Left forelimb (tissue), 1 donor: ENCODE measurements at regions not wholly inside any gene's neighbourhood (a gene's known extent, or its start where the extent isn't known, plus 50 kb on each side); places are given as distances from the start of the nearest gene placed in this dataset.
"Not testable (repeated sequence)": the region's sequence is repeated elsewhere in the genome, so short reads cannot be mapped to it uniquely, and the experiment has no call there.

ENCODE experiments used
- DNase-seq: peaks from one replicate; pipeline ENCODE4 v3.0.0-alpha.2; 2018; ENCODE audit warnings: low spot score

DNA sequence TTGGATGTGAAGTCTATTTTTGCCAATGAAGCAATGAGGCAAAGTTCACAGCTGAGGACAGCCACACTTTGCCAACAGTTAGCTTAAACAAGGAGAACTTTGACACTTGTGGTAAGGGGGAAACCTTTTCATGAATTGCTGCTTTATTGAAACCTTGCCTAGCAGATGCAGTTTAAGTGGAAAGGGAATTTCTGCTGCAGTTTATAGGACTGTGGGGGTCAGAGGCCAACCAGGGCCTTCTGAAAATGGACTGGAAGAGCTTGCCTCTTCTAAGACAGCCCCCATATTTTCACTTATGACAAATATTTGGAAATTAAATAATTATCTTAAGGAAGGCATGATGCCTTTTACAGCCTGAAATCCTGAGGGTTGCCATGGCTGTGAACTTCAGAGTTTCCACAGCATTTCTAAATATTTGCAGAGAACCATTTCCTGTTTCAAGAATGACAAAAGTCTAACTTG lies 550.3 kb downstream of the RAB28 start:
- DNase-seq, result no peak

DNA sequence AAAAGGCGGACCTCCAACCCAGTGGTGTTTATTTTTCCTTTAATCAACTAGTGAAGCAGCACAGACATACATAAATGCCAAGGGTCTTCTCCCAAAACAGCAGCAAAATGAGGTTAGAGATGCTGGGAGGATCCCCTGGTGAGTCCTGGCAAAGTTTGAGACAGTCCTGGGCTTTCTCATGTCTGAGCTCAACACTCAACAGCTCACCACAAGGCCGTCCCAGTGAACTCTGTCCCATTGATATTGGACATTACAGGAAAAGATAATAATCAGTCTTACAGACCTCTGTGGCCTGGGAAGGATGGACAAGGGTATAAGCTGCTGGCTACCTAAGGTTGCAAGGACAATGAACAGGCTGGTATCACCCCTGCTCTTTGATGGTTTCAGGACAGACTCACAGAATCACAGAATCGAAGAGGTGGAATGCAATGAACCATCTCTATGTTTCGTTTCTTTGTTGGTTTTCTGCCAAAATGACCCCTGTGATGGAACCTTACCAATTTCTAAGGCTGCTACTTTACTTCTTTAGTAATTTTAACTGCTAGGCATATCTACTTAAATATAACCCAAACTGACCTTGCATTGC lies 551.8 kb downstream of the RAB28 start:
- no peak for DNase-seq

DNA sequence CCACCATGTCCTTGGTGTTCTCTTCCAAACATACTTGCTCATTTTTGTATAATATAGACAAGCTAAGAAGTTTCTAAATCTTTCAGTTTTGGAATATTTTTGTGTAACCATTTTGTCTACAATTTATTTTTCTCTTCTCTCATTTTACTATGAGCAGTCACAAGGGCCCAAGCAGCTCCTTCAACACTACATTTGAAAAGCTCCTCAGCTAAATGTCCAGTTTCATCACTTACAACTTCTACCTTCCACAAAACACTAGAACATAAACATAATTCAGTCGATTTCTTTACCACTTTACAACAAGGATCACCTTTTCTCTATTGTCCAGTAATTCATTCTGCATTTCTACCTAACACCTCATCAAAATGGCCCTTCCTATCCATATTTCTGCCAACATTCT lies 554.4 kb downstream of the RAB28 start:
- no peak for DNase-seq

DNA sequence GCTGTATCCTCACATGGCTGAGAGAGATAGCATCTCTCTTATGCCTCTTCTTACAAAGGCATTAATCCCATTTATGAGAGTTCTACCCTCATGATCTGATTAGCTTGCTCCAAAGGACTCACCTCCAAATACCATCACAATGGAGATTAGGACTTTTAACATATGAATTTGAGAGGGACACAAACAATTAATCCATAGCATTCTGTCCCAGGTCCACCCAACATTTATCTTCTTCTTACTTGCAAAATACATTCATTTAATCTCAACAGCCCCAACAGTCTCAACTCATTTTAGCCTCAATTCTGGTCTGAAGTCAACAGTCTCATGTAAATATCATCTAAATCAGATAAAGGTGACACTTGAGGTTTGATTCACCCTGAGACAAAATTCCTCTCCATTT lies 555.4 kb downstream of the RAB28 start:
- no peak for DNase-seq

DNA sequence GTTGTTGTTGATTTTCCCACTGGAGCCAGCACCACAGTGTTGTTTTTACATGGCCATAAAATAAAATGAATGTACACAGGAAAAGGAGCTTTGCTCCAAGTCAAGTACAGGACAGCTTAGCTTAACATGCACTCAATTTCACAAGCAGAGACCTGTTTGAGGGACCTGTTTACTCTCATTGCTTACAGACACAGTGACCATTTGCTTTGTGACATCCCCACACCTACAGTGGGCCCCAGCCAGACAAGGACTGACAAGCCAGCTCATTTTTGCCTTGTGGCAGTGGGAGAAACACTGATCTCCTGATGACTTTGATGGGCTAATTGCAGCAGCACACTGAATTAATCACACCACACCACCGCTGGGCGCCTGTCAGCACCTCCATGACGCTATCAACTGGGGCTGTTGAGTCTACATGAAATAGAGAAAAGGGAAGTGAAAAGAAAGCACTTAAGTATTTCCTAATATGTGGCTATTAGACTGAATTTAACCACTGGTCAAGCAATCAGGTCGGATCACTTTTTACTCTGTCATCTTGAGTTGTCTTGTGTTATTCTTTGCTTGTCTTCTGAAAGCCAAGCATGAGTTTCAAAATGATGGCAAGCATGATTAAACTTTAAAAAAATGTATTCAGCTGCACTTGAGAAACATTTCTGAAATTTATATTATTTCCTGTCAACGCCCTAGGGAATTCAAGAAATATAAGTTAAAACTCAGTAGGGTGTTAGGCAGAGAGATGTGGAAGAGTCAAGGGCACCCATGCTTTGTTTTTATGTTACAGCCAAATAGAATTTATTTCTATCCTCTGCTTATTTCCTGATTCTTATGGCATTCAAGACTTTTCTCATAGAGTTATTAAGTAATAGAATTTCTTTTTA lies 557.7 kb downstream of the RAB28 start:
- no peak for DNase-seq

DNA sequence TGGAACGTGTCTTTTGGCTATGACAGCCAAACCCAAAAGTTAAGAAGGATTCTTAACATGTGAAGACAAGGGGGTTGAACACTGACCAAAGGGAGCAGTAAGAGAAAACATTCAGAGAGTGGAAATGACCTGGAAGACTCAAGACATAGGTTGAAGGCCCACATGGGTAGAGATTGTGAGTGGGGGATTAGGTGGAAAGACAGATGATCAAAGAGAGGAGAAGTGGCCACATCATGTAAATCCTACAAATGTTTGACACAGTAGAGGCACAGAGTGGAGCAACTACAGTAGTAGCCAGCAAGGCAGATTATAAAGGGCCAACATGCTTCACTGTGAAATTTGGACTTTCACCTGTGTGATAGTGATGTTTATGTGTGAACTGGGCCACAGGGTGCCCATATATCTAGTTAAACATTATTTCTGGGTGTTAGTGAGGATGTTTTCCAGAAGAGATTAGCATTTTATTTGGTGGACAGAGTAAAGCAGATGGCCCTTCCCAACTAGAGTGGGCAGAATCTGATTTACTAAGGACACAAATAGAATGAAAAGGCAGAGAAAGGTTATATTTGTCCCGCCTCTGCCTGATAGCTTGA lies 559.3 kb downstream of the RAB28 start:
- no peak for DNase-seq

DNA sequence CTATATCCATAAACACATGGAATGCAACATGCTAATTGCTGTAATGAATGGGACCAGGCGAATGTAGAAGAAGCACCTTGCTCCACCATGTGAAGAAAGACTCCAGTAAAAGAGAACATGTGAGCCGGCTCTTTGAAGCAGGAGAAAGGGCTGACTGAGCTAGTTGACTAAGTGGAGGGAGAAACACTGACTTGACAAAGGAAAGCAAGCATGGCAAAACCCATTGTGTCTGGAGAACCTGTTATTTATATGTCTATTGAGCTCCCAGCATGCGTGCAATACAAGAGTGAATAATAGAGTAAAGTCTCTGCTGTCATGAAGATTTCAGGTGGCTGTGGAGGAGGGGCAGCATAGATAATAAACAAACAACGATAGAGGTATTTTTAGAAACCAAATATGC lies 559.9 kb downstream of the RAB28 start:
- no peak for DNase-seq

DNA sequence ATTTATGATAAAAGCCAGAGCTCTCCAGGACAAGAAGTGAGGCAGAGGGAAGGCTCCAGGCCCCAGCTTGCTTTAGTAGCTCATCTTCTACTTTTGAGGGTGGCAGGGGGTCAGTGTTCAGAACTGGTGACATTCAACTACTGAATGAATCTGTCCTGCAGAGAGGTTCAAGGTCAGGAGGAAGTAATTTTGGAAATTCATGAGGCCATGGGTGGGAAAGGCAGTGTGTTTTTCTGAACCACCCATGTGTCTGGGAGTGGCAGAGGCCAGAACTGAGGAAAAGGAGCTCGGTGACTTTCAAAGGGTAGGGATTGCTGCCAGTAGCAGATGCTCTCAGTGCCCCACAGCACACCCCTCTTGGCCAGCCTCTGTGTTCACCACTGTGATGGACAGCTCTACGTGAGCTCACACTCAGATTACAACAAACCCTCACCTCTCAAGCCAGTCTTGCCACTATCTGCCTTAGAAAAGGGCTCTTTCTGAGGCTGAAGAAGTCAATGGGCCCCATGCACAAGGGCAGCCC lies 571.2 kb downstream of the RAB28 start:
- DNase-seq, result no peak

DNA sequence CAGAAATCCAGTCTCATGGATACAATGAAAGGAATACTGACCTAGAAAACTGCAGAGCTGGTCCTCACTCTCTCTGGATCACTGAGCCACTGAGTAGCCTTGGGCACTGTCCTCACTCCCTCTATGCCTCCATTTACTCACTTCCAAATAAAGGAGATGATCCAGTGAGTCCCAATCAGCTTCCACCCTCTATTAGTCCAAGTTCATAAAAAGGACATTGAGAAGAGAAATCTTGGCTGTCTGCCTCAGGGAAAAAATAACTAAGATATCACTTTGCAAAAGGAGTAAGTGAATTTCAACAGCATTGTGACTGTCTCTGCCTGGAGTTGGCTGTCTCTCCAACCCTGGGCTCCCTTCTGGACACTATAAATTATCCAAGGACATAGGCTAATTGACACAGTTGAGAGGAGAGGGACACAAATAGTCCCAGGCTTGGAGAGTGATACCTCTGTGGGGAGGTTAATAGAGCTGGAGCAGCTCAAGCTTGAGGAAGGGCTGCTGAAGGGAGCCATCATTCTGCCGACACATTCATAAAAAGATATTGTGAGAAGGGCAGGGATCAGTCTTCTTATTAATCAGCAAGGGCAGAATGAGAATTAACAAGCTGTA lies 572.3 kb downstream of the RAB28 start:
- no peak for DNase-seq

DNA sequence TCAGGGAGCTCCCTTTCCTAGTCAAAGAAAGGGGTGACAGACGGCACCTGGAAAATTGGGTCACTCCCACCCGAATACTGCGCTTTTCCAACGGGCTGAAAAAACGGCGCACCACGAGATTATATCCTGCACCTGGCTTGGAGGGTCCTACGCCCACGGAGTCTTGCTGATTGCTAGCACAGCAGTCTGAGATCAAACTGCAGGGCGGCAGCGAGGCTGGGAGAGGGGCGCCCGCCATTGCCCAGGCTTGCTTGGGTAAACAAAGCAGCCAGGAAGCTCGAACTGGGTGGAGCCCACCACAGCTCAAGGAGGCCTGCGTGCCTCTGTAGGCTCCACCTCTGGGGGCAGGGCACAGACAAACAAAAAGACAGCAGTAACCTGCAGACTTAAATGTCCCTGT lies 580.5 kb downstream of the RAB28 start:
- DNase-seq, result not testable (repeated sequence)

DNA sequence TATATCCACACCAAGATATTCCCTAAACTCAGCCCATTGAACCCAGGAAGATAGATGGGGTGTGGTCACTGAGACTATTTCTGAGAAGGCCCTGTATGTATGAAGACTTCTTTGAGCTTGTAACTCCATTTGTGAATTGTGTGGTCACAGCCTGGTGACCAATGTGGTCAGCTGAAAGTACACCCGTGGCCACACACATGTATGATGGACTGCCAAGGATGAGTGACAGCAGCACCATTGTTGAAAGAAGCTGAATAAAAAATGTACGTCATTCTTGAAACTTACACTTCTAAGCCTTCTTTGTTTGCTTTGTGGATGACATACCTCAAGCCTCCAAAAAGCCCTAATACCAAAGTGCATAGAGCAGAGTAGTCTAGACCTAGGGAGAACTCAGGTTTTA lies 581.4 kb downstream of the RAB28 start:
- DNase-seq, result no peak

DNA sequence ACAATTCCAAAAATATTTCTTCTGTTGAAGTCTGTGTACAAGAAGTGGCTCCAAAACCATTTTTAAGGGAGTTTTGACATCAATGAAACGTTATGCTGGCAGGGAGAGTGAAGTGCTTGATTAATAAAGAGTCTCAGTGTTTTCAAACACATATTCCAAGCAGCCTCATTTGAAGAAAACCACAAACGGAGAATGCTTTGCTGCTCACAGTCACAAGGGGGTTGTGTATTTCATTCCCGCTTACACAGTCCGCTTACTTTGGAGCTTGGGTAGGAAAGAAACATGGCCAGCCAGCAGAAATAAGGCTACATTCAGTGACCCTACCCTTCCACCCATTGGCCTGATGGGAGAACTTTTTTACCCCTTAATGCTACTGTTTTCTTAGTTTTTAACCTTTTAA lies 586.2 kb downstream of the RAB28 start:
- no peak for DNase-seq

DNA sequence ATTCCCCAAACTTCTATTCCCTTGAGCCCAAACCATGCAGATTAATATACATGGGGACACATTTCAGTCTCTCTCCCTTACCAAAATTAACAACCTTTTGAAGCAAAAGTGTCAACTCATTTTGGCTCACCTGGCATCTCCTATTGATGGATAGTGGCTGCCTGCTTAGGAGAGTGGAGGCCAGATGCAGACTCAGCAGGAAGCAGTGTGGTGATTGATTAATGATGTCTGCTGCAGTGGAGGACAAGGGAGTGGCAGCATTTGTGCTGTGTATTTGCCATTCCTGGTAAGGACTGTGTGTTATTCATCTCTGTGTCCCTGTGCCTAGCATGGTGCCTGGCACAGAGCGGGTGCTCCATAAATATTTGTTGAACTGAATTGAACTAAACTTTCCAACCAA lies 590.1 kb downstream of the RAB28 start:
- no peak for DNase-seq

DNA sequence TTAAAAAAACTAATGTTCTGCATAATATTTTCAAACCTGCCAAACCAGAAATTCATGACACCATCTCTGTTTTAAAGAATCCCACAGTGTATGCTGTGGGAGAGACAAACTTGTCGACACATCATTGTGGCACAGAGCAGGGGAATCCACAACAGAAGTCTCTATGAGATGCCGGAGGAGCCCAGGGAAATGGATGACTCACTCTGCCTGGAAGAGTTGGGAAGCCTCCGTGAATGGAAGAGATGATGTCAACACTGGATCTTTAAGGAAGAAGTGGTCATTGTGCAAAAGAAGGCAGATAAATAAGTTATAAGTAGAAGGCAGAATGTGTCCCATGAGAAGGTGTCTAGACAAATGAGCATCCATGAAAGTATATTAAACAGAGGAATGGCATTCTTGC lies 595.1 kb downstream of the RAB28 start:
- no peak for DNase-seq

DNA sequence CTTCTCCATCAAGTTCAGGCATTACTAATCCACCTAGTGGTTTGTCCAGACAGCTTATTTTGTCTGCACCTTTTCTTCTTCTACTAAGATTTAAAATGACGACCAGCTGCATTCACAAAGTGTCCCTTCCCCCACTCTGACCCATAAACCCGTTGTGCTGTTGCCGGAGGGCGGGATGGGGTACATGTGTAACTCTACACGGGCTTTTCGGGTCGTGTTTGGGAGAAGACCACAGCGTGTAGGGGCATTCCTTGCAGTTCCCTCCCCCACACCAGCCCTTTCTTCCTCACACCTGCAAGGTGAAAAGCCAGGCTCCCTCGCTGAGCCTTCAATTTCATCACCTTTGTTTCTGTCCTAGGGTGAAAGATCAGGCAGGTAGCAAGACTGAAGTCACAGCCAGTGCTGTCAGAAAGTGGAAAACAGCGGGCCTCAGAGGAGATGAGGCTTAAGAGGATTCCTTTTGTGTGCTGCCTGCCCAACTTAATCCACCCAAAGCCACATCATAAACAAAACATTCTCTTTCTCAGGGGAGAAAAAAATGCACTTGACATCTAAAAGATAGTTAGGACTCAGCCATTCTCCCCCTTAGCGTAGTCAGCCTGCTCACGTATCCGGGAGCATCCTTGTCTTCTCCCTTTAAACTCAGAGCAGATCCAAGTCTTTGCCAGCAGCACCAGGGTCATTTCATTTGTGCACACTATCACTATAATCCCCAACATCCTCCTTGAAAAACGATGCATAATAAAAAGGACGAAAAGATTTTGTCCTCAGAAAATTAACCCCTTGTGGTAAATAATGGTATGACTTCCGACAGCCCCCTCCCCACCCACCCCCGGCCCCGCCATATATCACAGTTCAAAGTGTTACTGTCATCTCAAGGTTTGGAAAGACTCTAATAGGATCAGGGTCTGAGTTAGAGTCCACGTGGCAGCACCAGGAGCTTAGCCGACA lies 599.0 kb downstream of the RAB28 start:
- no peak for DNase-seq

DNA sequence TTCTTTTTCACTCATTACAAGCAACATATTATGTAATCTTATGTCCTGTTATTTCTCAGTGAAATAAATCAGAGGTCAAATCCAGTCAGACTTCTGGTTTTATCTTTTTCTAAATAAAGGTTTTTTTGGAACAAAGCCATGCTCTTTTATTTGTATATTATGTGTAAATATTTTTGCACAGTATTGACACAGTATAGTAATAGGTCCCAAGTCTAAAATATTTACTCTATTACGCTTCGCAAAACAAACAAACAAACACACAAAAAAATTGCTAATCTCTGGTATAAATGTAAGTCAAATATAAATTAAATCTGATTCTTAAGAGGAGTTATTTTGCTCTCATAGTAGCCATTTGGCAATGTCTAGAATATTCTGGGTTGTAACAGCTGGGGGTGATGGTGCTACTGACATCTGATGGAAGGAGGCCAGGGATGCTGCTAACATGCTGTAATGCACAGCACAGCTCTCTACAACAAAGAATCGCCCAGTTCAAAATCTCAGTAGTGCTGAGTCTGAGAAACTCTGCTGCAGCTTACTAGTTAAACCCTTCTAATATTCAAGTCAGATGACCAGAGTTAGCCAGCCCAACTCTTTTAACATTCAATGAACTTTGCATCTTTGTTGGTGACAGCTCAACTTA lies 602.1 kb downstream of the RAB28 start:
- no peak for DNase-seq

DNA sequence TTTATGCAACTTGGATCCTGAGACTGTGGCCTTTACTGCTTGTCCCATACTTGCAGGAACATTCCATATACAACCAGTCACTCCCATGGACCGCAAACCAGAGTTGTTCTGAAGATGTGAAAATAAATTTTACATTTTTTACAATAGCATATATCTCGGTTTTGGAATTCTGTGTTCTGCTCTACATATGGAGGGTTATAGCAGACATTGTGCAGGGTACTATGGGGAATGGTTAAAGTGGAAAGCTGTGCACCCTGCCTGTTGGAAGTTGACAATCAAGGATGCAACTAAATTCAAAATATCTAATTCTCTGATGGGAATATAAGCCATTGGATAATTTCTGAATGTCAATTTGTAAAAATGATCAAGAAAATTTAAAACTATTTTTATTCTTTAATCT lies 603.3 kb downstream of the RAB28 start:
- no peak for DNase-seq

DNA sequence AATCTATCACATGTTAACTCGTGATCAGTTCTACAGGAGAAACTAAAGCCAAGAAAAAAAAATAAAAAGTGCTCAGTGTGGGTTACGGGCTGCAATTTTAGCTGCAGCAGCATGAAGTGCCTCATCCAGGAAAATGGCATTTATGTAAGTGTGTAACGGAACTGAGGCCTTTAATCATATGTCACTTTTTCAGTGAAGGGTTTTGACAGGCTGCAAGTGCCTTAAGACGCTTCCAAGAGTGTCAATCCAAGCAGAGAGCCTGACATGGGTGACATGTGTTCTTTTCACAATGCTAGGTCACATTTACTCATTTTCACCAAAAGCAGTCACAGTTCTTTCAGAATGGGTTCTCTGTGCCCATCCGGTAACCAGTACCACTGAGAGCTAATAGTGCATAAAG lies 604.6 kb downstream of the RAB28 start:
- DNase-seq, result no peak

DNA sequence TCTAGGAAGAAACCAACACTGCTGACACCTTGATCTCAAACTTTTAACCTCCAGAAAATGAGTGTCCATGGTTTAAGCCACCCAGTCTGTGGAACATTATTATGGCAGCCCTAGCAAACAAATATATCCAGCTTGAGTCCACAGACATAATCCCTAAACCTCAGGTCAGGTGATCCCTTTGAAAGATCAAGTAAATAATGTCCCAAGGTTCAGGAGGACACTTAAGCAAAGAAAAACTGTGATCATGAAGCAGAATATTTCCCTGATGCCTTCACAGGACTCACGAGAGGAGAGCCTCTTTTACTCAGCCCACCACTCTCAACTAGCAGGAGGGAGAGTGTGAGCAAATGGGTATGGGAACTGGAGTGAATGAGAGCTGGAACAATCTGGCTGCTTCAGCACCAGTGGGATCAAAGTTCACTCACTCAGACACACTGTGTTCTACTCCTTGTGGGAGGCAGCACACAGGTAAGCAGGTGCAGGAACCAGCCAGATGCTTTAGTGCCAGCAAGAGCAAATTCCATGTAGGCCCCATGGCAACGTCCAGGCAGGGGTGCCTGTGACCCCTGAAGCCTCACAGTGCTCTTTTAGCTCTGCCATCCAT lies 608.4 kb downstream of the RAB28 start:
- DNase-seq, result no peak

DNA sequence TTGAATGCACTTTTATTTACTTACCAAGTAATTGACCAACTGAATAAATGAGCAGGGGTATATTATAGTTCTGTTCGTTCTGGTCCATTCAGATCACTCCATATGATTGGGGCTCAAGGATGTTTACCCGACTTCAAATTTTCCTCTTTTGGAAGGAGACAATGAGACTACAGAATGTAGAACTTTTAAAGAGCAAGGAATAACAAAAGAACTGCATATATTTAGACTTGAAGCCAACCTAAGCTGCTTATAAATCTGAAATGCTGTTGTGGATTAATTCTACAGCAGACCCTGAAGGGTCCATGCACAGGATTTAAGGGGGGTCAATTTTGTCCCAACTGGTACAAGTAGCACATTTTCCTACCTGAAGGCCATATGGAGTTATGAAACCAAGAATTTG lies 610.8 kb downstream of the RAB28 start:
- no peak for DNase-seq

DNA sequence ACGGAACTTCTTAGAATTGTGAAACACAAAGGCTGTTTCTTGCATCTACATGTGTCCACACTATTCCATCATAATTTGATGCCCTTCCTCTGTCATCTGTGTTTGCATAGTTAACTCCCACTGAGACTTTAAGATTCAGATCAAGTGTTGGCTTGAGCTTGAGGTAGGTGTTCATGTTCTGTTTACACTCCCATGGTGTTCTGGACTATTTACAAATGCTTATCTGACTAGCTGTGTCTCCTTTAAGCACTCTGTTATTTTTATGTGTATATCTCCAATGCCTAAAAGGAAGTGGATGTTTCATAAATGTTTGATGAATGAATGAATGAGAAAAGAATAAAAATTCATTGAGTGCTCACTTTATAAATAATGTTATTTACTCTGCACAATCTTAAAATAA lies 622.7 kb downstream of the RAB28 start:
- no peak for DNase-seq
